Tibial nerve (tissue), 4 donors: ENCODE measurements at regions not wholly inside any gene's neighbourhood (a gene's known extent, or its start where the extent isn't known, plus 50 kb on each side); places are given as distances from the start of the nearest gene placed in this dataset.

Experiments used
- DNase-seq, 2 donors: peaks; one replicate each; pipeline ENCODE4 v3.0.0-alpha.2; 2019; ENCODE audit warnings: low spot score in 2 of 2
- H3K27ac ChIP-seq, 4 donors: fragments of 200-600 bp; sonication (generic) in 3 of 4; one replicate each; pipeline ENCODE4 v1.5.1; 2017 to 2019; ENCODE audit warnings: mild to moderate bottlenecking in 1 of 4
- H3K27me3 ChIP-seq, 2 donors: fragments of 200-600 bp; sonication (generic) in 1 of 2; one replicate each; pipeline versions ENCODE4 v1.5.1 to v1.6.0; 2017 to 2019
- H3K36me3 ChIP-seq, 3 donors: fragments of 200-600 bp; sonication (generic); one replicate each; pipeline ENCODE4 v1.5.1; 2018 to 2019
- H3K4me1 ChIP-seq, 4 donors: fragments of 200-600 bp; sonication (generic) in 3 of 4; one replicate each; pipeline ENCODE4 v1.5.1; 2017 to 2019
- H3K4me3 ChIP-seq, 4 donors: fragments of 200-600 bp; sonication (generic) in 3 of 4; one replicate each; pipeline ENCODE4 v1.5.1; 2017 to 2019; ENCODE audit warnings: mild to moderate bottlenecking in 1 of 4, moderate library complexity in 1 of 4
- H3K9me3 ChIP-seq, 4 donors: fragments of 200-600 bp; sonication (generic) in 3 of 4; one replicate each; pipeline ENCODE4 v1.5.1; 2017 to 2019
- CTCF ChIP-seq, 5 experiments: fragments of 200-600 bp in 3 of 5; fragments of 450-650 bp in 2 of 5; sonication (generic) in 3 of 5; IDR thresholded peaks; one replicate each; pipeline ENCODE4 v1.5.1; 2016 to 2019; ENCODE audit warnings: antibody characterized with exemption in 5 of 5, mild to moderate bottlenecking in 3 of 5, moderate library complexity in 2 of 5
- EP300 ChIP-seq, 2 donors: sonication (generic); formaldehyde crosslinking; IDR thresholded peaks; one replicate each; pipeline ENCODE4 v1.6.1; 2017; ENCODE audit warnings: antibody characterized with exemption in 2 of 2, mild to moderate bottlenecking in 1 of 2
- POLR2A ChIP-seq, 2 donors: fragments of 450-650 bp; IDR thresholded peaks; one replicate each; pipeline ENCODE4 v1.6.1; 2017; ENCODE audit warnings: antibody characterized with exemption in 2 of 2, mild to moderate bottlenecking in 2 of 2, moderate library complexity in 2 of 2
- WGBS, 2 donors: methylation state at CpG; one replicate each; pipeline ENCODE4 v1.1.5; 2018; 5-methylcytosine and 5-hydroxymethylcytosine counted together

GRCh38 chr4:110682311-110682710, 59.4 kb upstream of the PITX2 start:
- TF ChIP-seq POLR2A (IDR thresholded peaks at IDR 0.05), result no peak
- TF ChIP-seq CTCF (IDR thresholded peaks at IDR 0.05), result no peak
- TF ChIP-seq EP300 (IDR thresholded peaks at IDR 0.05), result no peak
- H3K9me3 ChIP-seq, result no peaks in the 10 kb centered on the region
- no peaks in the 10 kb centered on the region for H3K36me3 ChIP-seq
- no peak for DNase-seq
- no peaks in the 10 kb centered on the region for H3K27me3 ChIP-seq
- H3K4me3 ChIP-seq, result no peak overlapping the region
- no peak overlapping the region for H3K27ac ChIP-seq
- H3K4me1 ChIP-seq, result no peaks in the 10 kb centered on the region
- 45 to 57% methylated on average over 1 of the region's 1 CpG for WGBS, 2 donors

- DNase-seq, result no peak
- H3K27me3 ChIP-seq, result no peaks in the 10 kb centered on the region
- no peaks in the 10 kb centered on the region for H3K36me3 ChIP-seq
- no peak overlapping the region for H3K27ac ChIP-seq
- H3K9me3 ChIP-seq, result no peaks in the 10 kb centered on the region
- TF ChIP-seq EP300 (IDR thresholded peaks at IDR 0.05) (no peak), POLR2A (IDR thresholded peaks at IDR 0.05) (no peak), CTCF (IDR thresholded peaks at IDR 0.05) (no peak)
- H3K4me1 ChIP-seq, result no peaks in the 10 kb centered on the region
- 88 to 90% methylated on average over 11 of the region's 11 CpGs for WGBS, 2 donors
- H3K4me3 ChIP-seq, result no peak overlapping the region
Measured at GRCh38 chr4:110683601-110684000, 60.7 kb upstream of the PITX2 start.

GRCh38 chr4:110702326-110702725, 79.4 kb upstream of the PITX2 start:
- Histone ChIP-seq H3K27me3 (no peaks in the 10 kb centered on the region), H3K4me1 (no peaks in the 10 kb centered on the region), H3K27ac (no peak overlapping the region), H3K4me3 (no peak overlapping the region), H3K9me3 (peaks cover 0 to 12% (median 2%) of the 10 kb centered on the region in 4 donors), H3K36me3 (no peaks in the 10 kb centered on the region)
- 87 to 89% methylated on average over 6 of the region's 6 CpGs for WGBS, 2 donors
- no peak for TF ChIP-seq EP300 (IDR thresholded peaks at IDR 0.05)
- TF ChIP-seq CTCF (IDR thresholded peaks at IDR 0.05), result no peak
- no peak for TF ChIP-seq POLR2A (IDR thresholded peaks at IDR 0.05)
- no peak for DNase-seq

GRCh38 chr4:110704748-110705439, 82.0 kb upstream of the PITX2 start:
- H3K27me3 ChIP-seq, result no peaks in the 10 kb centered on the region
- no peaks in the 10 kb centered on the region for H3K36me3 ChIP-seq
- DNase-seq, result no peak
- TF ChIP-seq EP300 (IDR thresholded peaks at IDR 0.05), result peak in 1 of 2 donors; percentile 20
- no peak for TF ChIP-seq CTCF (IDR thresholded peaks at IDR 0.05)
- TF ChIP-seq POLR2A (IDR thresholded peaks at IDR 0.05), result no peak
- H3K9me3 ChIP-seq, result no peaks in the 10 kb centered on the region
- 67 to 78% methylated on average over 7 of the region's 7 CpGs for WGBS, 2 donors
- H3K27ac ChIP-seq, result no peak overlapping the region
- no peak overlapping the region for H3K4me3 ChIP-seq
- H3K4me1 ChIP-seq, result no peaks in the 10 kb centered on the region

- no peak for TF ChIP-seq POLR2A (IDR thresholded peaks at IDR 0.05)
- no peak for TF ChIP-seq CTCF (IDR thresholded peaks at IDR 0.05)
- no peak for TF ChIP-seq EP300 (IDR thresholded peaks at IDR 0.05)
- H3K27me3 ChIP-seq, result no peaks in the 10 kb centered on the region
- 82 to 88% methylated on average over 4 of the region's 4 CpGs for whole genome bisulfite sequencing, 2 donors
- no peaks in the 10 kb centered on the region for H3K4me1 ChIP-seq
- H3K27ac ChIP-seq, result no peak overlapping the region
- no peak overlapping the region for H3K4me3 ChIP-seq
- H3K36me3 ChIP-seq, result no peaks in the 10 kb centered on the region
- no peaks in the 10 kb centered on the region for H3K9me3 ChIP-seq
- DNase-seq, result no peak
Measured at GRCh38 chr4:110705440-110705782, 82.5 kb upstream of the PITX2 start.
